Natural killer cell (primary cell): ENCODE measurements at regions not wholly inside any gene's neighbourhood (a gene's known extent, or its start where the extent isn't known, plus 50 kb on each side); places are given as distances from the start of the nearest gene placed in this dataset.

Experiments
- ATAC-seq, 3 donors: fragments of 150-1000 bp in 2 of 3; fragments of 200-7000 bp in 1 of 3; cut with Tn5 transposase; 1 replicate in 1 of 3; 2 replicates in 2 of 3; pipeline ENCODE4 v1.10.0; 2021; ENCODE audit warnings: mild to moderate bottlenecking in 2 of 3, moderate library complexity in 2 of 3
- DNase-seq, 2 donors: peaks; one replicate each; pipeline versions ENCODE4 v3.0.0 to v3.0.0-alpha.2; 2013 to 2021; ENCODE audit warnings: mixed read lengths in 1 of 2
- H3K27ac ChIP-seq: one replicate; pipeline ENCODE4 v1.5.1; 2013; ENCODE audit warnings: mild to moderate bottlenecking, low read length
- H3K27me3 ChIP-seq: one replicate; pipeline ENCODE4 v1.6.1; 2013; ENCODE audit warnings: low read length; ENCODE audit not compliant: control insufficient read depth, insufficient read depth
- H3K36me3 ChIP-seq: one replicate; pipeline ENCODE4 v1.6.1; 2013; ENCODE audit warnings: low read length; ENCODE audit not compliant: control insufficient read depth, insufficient read depth
- H3K4me1 ChIP-seq: one replicate; pipeline ENCODE4 v1.6.1; 2013; ENCODE audit warnings: low read length; ENCODE audit not compliant: control insufficient read depth, insufficient read depth
- H3K4me3 ChIP-seq: one replicate; pipeline ENCODE4 v1.5.1; 2013; ENCODE audit warnings: low read length
- H3K9me3 ChIP-seq: one replicate; pipeline ENCODE4 v1.6.1; 2013; ENCODE audit warnings: low read length; ENCODE audit not compliant: control insufficient read depth, insufficient read depth
- H3K27ac Mint-ChIP-seq, 2 donors: one replicate each; pipeline ENCODE4 v1.8.0; 2022; ENCODE audit warnings: mild to moderate bottlenecking in 2 of 2, mixed read lengths in 2 of 2, moderate library complexity in 1 of 2
- H3K27me3 Mint-ChIP-seq, 2 donors: one replicate each; pipeline ENCODE4 v1.8.0; 2022; ENCODE audit warnings: low read depth in 2 of 2, mixed read lengths in 2 of 2
- H3K36me3 Mint-ChIP-seq: one replicate; pipeline ENCODE4 v1.8.0; 2022; ENCODE audit warnings: mixed read lengths
- H3K4me1 Mint-ChIP-seq, 2 donors: one replicate each; pipeline ENCODE4 v1.8.0; 2022; ENCODE audit warnings: mixed read lengths in 2 of 2
- H3K4me3 Mint-ChIP-seq: one replicate; pipeline ENCODE4 v1.8.0; 2022; ENCODE audit warnings: mild to moderate bottlenecking, moderate library complexity, mixed read lengths
- H3K9me3 Mint-ChIP-seq, 2 donors: one replicate each; pipeline ENCODE4 v1.8.0; 2022; ENCODE audit warnings: mixed read lengths in 2 of 2
- CTCF ChIP-seq: fragments of 200-600 bp; IDR thresholded peaks from one replicate; pipeline ENCODE4 v1.8.0; 2022; ENCODE audit warnings: antibody characterized with exemption
- WGBS: methylation state at CpG from one replicate; pipeline ENCODE4 v1.1.7; 2013; ENCODE audit warnings: missing lambda C conversion rate; ENCODE audit not compliant: insufficient coverage; 5-methylcytosine and 5-hydroxymethylcytosine counted together
- intact Hi-C: fragments of 100-400 bp; cut with micrococcal nuclease; formaldehyde crosslinking; loops from one replicate; pipeline ENCODE4 v1.14.2; 2022

- TF ChIP-seq CTCF, result no peak
- H3K9me3 ChIP-seq, result no peaks in the 10 kb centered on the region
- H3K36me3 ChIP-seq, result no peaks in the 10 kb centered on the region
- DNase-seq, result no peak
- ATAC-seq, result no peak
- intact Hi-C loops, result no loop called here
- no peak overlapping the region for H3K27ac Mint-ChIP-seq
- no peaks in the 10 kb centered on the region for H3K4me1 Mint-ChIP-seq
- H3K27ac ChIP-seq, result no peak overlapping the region
- 14% methylated on average over 1 of the region's 1 CpG for WGBS
- no peaks in the 10 kb centered on the region for H3K4me1 ChIP-seq
- H3K36me3 Mint-ChIP-seq, result no peaks in the 10 kb centered on the region
- no peak overlapping the region for H3K4me3 ChIP-seq
- H3K9me3 Mint-ChIP-seq, result peaks cover 0 to 1% of the 10 kb centered on the region in 2 donors
- H3K27me3 ChIP-seq, result no peaks in the 10 kb centered on the region
- H3K4me3 Mint-ChIP-seq, result no peak overlapping the region
- H3K27me3 Mint-ChIP-seq, result no peaks in the 10 kb centered on the region
Measured at GRCh38 chr3:68239542-68239941, 585.1 kb upstream of the SUCLG2 start.

GRCh38 chr3:68234076-68234780 lies 579.8 kb upstream of the SUCLG2 start:
- 83% methylated on average over 7 of the region's 8 CpGs for WGBS
- Histone ChIP-seq H3K27me3 (no peaks in the 10 kb centered on the region), H3K36me3 (no peaks in the 10 kb centered on the region), H3K27ac (no peak overlapping the region), H3K9me3 (no peaks in the 10 kb centered on the region), H3K4me1 (no peaks in the 10 kb centered on the region), H3K4me3 (no peak overlapping the region)
- no peak for TF ChIP-seq CTCF
- no peaks in the 10 kb centered on the region for H3K27me3 Mint-ChIP-seq
- no peak for ATAC-seq
- no peak overlapping the region for H3K4me3 Mint-ChIP-seq
- no peak for DNase-seq
- H3K36me3 Mint-ChIP-seq, result no peaks in the 10 kb centered on the region
- H3K4me1 Mint-ChIP-seq, result no peaks in the 10 kb centered on the region
- intact Hi-C loops, result no loop called here
- H3K27ac Mint-ChIP-seq, result no peak overlapping the region
- peaks cover 3 to 5% of the 10 kb centered on the region in 2 donors for H3K9me3 Mint-ChIP-seq

- H3K9me3 Mint-ChIP-seq, result peaks cover 3% of the 10 kb centered on the region in 2 donors
- no peaks in the 10 kb centered on the region for H3K4me1 Mint-ChIP-seq
- TF ChIP-seq CTCF, result no peak
- ATAC-seq, result no peak
- Histone ChIP-seq H3K4me3 (no peak overlapping the region), H3K4me1 (no peaks in the 10 kb centered on the region), H3K27me3 (no peaks in the 10 kb centered on the region), H3K27ac (no peak overlapping the region), H3K9me3 (no peaks in the 10 kb centered on the region), H3K36me3 (no peaks in the 10 kb centered on the region)
- no peak overlapping the region for H3K27ac Mint-ChIP-seq
- DNase-seq, result no peak
- intact Hi-C loops, result no loop called here
- no peaks in the 10 kb centered on the region for H3K36me3 Mint-ChIP-seq
- no peaks in the 10 kb centered on the region for H3K27me3 Mint-ChIP-seq
- 71% methylated on average over 1 of the region's 1 CpG for WGBS
- H3K4me3 Mint-ChIP-seq, result no peak overlapping the region
Measured at GRCh38 chr3:68228856-68229255, 574.4 kb upstream of the SUCLG2 start.

GRCh38 chr3:68220832-68221231 lies 566.4 kb upstream of the SUCLG2 start:
- no peak overlapping the region for H3K27ac Mint-ChIP-seq
- Histone ChIP-seq H3K27ac (no peak overlapping the region), H3K4me3 (no peak overlapping the region), H3K27me3 (no peaks in the 10 kb centered on the region), H3K4me1 (no peaks in the 10 kb centered on the region), H3K36me3 (no peaks in the 10 kb centered on the region), H3K9me3 (no peaks in the 10 kb centered on the region)
- intact Hi-C loops, result no loop called here
- 52% methylated on average over 2 of the region's 2 CpGs for WGBS
- no peaks in the 10 kb centered on the region for H3K4me1 Mint-ChIP-seq
- H3K4me3 Mint-ChIP-seq, result no peak overlapping the region
- no peak for TF ChIP-seq CTCF
- no peaks in the 10 kb centered on the region for H3K36me3 Mint-ChIP-seq
- H3K27me3 Mint-ChIP-seq, result no peaks in the 10 kb centered on the region
- DNase-seq (peak in 1 of 2 donors; percentile 1), ATAC-seq (no peak)
- H3K9me3 Mint-ChIP-seq, result peaks cover 0 to 4% of the 10 kb centered on the region in 2 donors
